ENCODE measurements at regions not wholly inside any gene's neighbourhood (a gene's known extent, or its start where the extent isn't known, plus 50 kb on each side); places are given as distances from the start of the nearest gene placed in this dataset.
A peak's percentile ranks its signal among the peaks of the same experiment; 100 is the strongest.

- peaks cover under 1% of the 10 kb centered on the region for H3K36me3 Mint-ChIP-seq (ENCODE audit: low read depth)
- peaks cover 1% of the 10 kb centered on the region for H3K9me3 Mint-ChIP-seq
- no peak for TF ChIP-seq CTCF (IDR thresholded peaks at IDR 0.05; ENCODE audit: unreplicated experiment in 3 of 3)
- H3K4me3 Mint-ChIP-seq: no peak overlapping the region
- H3K27me3 Mint-ChIP-seq (ENCODE audit: low read depth): peaks cover 7% of the 10 kb centered on the region
- peak overlapping the region; percentile 11 to 68 (median 37) for H3K27ac Mint-ChIP-seq
- peaks cover 15% of the 10 kb centered on the region for H3K4me1 Mint-ChIP-seq
Observed at GRCh38 chr20:11001302-11001701, 327.5 kb upstream of the JAG1 start.

GRCh38 chr20:11001764-11002540 lies 328.2 kb upstream of the JAG1 start:
- peaks cover 7% of the 10 kb centered on the region for H3K27me3 Mint-ChIP-seq (ENCODE audit: low read depth)
- peaks cover 15% of the 10 kb centered on the region for H3K4me1 Mint-ChIP-seq
- no peak for TF ChIP-seq CTCF (IDR thresholded peaks at IDR 0.05; ENCODE audit: unreplicated experiment in 3 of 3)
- peaks cover 8% of the 10 kb centered on the region for H3K9me3 Mint-ChIP-seq
- H3K27ac Mint-ChIP-seq: peak overlapping the region in 2 of 3 experiments; percentile 11 to 37
- H3K4me3 Mint-ChIP-seq: no peak overlapping the region
- H3K36me3 Mint-ChIP-seq (ENCODE audit: low read depth): peaks cover 6% of the 10 kb centered on the region

DNA sequence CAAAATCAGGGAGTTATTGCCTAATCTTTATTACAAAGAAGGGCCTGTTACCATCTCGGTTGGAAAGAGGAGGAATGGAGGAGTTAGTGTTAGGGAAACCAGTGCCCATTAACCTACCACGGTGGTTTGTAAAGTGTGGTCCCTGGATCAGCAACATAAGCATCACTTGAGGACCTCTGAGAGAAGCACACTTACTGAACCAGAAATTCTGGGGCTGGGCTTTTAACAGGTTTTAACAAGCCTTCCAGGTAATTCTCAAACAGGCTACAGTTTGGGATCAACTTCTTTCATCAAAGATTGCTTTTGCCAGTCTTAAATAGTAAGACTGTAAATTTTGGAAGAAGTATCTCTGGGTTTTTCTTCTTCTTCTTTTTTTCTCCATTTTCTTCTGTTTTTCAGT lies 329.5 kb upstream of the JAG1 start:
- peaks cover 3% of the 10 kb centered on the region for H3K27me3 Mint-ChIP-seq (ENCODE audit: low read depth)
- no peak overlapping the region for H3K4me3 Mint-ChIP-seq
- H3K27ac Mint-ChIP-seq: no peak overlapping the region
- H3K4me1 Mint-ChIP-seq: peaks cover 15% of the 10 kb centered on the region
- peaks cover 7% of the 10 kb centered on the region for H3K36me3 Mint-ChIP-seq (ENCODE audit: low read depth)
- peaks cover 11% of the 10 kb centered on the region for H3K9me3 Mint-ChIP-seq
- no peak for TF ChIP-seq CTCF (IDR thresholded peaks at IDR 0.05; ENCODE audit: unreplicated experiment in 3 of 3)

DNA sequence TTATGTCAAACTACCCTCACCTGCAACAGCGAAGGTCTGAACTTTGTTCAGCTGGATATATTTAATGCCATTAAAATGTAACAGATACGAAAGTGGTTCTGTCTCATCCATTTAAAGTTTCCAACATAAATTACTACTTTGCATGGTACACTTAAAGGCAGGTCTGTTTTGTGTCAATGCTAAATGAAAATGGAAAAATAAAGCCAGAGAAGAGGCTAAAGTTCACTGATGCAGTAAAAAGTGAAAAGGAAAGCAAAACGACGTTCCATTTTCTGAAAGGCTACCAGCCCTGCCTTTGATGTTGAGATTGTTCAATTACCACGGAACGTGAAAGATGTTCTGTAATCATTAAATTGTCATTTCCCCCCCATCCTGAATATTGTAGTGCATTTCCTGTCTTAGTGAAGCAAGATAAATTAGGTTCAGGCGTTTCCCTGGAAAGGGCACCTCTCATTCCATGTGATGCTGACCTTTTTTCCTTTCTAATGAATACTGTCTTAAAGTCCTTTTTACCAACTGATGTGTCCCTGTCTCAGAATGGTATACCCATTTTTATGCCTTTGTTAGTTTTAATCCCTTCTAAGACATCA lies 334.7 kb upstream of the JAG1 start:
- H3K27ac Mint-ChIP-seq: no peak overlapping the region
- H3K36me3 Mint-ChIP-seq (ENCODE audit: low read depth): peaks cover 7% of the 10 kb centered on the region
- H3K9me3 Mint-ChIP-seq: peaks cover 11% of the 10 kb centered on the region
- peaks cover 5% of the 10 kb centered on the region for H3K4me1 Mint-ChIP-seq
- no peak overlapping the region for H3K4me3 Mint-ChIP-seq
- no peaks in the 10 kb centered on the region for H3K27me3 Mint-ChIP-seq (ENCODE audit: low read depth)
- no peak for TF ChIP-seq CTCF (IDR thresholded peaks at IDR 0.05; ENCODE audit: unreplicated experiment in 3 of 3)

- H3K4me1 Mint-ChIP-seq: peaks cover 5% of the 10 kb centered on the region
- H3K4me3 Mint-ChIP-seq: no peak overlapping the region
- TF ChIP-seq CTCF (IDR thresholded peaks at IDR 0.05; ENCODE audit: unreplicated experiment in 3 of 3): no peak
- H3K27me3 Mint-ChIP-seq (ENCODE audit: low read depth): no peaks in the 10 kb centered on the region
- no peak overlapping the region for H3K27ac Mint-ChIP-seq
- peaks cover 6% of the 10 kb centered on the region for H3K9me3 Mint-ChIP-seq
- peaks cover 4% of the 10 kb centered on the region for H3K36me3 Mint-ChIP-seq (ENCODE audit: low read depth)
Observed at GRCh38 chr20:11011653-11012052, 337.9 kb upstream of the JAG1 start.

- Mint-ChIP-seq H3K36me3 (ENCODE audit: low read depth) (no peaks in the 10 kb centered on the region), H3K27me3 (ENCODE audit: low read depth) (no peaks in the 10 kb centered on the region), H3K4me1 (peaks cover 5% of the 10 kb centered on the region), H3K27ac (no peak overlapping the region), H3K4me3 (no peak overlapping the region), H3K9me3 (no peaks in the 10 kb centered on the region)
- no peak for TF ChIP-seq CTCF (IDR thresholded peaks at IDR 0.05; ENCODE audit: unreplicated experiment in 3 of 3)
Observed at GRCh38 chr20:11012975-11013374, 339.2 kb upstream of the JAG1 start.

Data from nephron (organoid).